Activated CD4-positive, CD25-positive, alpha-beta regulatory T cell (primary cell): ENCODE measurements at regions not wholly inside any gene's neighbourhood (a gene's known extent, or its start where the extent isn't known, plus 50 kb on each side); places are given as distances from the start of the nearest gene placed in this dataset.

Experiments
- DNase-seq, 4 experiments: peaks; one replicate each; lab custom pipeline; 2025; lab: John Stamatoyannopoulos, UW

GRCh38 chr2:120567128-120567527 lies 168.5 kb upstream of the GLI2 start:
- DNase-seq: no peak

GRCh38 chr2:120568089-120568974 lies 167.3 kb upstream of the GLI2 start:
- no peak for DNase-seq

- DNase-seq: no peak
Observed at GRCh38 chr2:120568975-120569268, 166.7 kb upstream of the GLI2 start.

GRCh38 chr2:120570001-120570400 lies 165.7 kb upstream of the GLI2 start:
- DNase-seq: no peak

GRCh38 chr2:120570546-120570945 lies 165.1 kb upstream of the GLI2 start:
- no peak for DNase-seq

- no peak for DNase-seq
Observed at GRCh38 chr2:120571015-120571728, 164.5 kb upstream of the GLI2 start.

GRCh38 chr2:120572226-120572625 lies 163.4 kb upstream of the GLI2 start:
- DNase-seq: no peak

- DNase-seq: no peak
Observed at GRCh38 chr2:120574620-120575019, 161.0 kb upstream of the GLI2 start.

GRCh38 chr2:120575966-120576365 lies 159.7 kb upstream of the GLI2 start:
- no peak for DNase-seq

- DNase-seq: no peak
Observed at GRCh38 chr2:120576509-120577474, 158.9 kb upstream of the GLI2 start.

- DNase-seq: no peak
Observed at GRCh38 chr2:120577721-120578295, 157.9 kb upstream of the GLI2 start.

GRCh38 chr2:120578576-120579352 lies 156.9 kb upstream of the GLI2 start:
- no peak for DNase-seq

GRCh38 chr2:120579916-120580685 lies 155.6 kb upstream of the GLI2 start:
- DNase-seq: no peak

- no peak for DNase-seq
Observed at GRCh38 chr2:120580709-120581108, 155.0 kb upstream of the GLI2 start.

GRCh38 chr2:120583121-120583520 lies 152.5 kb upstream of the GLI2 start:
- DNase-seq: no peak

GRCh38 chr2:120583851-120584570 lies 151.7 kb upstream of the GLI2 start:
- no peak for DNase-seq

- DNase-seq: no peak
Observed at GRCh38 chr2:120586507-120587278, 149.0 kb upstream of the GLI2 start.

- DNase-seq: no peak
Observed at GRCh38 chr2:120587279-120587996, 148.2 kb upstream of the GLI2 start.
